GM19438 (cell line): ENCODE measurements at regions not wholly inside any gene's neighbourhood (a gene's known extent, or its start where the extent isn't known, plus 50 kb on each side); places are given as distances from the start of the nearest gene placed in this dataset.

Experiments
- ATAC-seq: cut with Tn5 transposase; IDR thresholded peaks from one replicate; pipeline ENCODE4 v1.9.1; 2021; ENCODE audit warnings: low read depth; ENCODE audit not compliant: unreplicated experiment

DNA sequence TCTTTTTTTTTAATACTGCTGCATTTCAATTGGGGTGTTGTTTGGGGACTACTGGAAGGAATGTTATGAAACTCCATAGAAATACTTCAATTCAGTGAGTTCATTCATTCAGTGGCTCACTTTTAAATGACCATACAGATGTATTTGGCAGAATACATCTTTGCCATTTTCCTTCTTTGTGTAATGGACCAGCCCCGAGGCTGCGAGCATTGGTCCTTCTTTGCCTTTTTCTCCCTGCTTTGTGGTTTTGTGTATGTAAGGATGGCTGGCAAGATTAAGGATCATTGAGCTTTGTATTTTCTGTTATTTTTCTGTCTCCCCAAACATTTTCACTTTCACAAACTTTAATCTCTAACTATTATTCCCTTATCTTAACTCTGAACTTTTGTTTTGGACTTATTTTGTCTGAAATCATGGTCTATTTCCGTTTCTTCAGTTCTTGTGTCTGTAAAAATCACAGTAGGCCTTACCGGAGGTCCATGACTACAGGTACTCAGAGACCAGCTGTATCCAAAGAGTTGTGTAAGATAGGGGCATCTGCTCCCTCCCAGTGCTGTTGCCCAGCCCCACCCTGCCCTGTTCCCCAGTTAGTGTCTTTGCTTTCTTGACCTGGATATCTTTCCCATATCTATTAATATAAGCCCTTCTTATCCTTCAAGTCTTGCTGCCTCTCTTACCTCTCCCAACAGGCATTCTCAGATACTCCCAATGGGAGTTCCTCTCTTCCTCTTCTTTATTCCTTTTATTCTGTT lies 154.3 kb upstream of the DMRT1 start:
- ATAC-seq, result no peak

DNA sequence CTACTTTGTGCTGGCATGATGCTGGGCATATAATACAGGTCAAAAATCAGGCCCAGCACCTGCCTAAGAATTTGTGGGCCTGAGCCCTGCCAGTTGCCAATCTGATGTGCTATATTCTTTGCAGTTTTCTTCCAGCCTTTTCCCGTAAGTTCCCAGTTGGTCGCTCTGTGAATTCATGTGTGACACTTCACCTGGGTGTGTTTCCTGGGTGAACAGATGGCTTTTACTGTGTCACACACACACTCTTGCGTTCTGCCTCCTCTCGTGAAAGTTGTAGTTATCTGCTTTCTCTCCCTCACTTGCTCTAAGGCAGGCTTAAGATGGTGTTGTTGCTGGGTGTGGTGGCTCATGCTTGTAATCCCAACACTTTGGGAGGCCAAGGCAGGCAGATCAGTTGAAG lies 153.5 kb upstream of the DMRT1 start:
- ATAC-seq, result no peak

DNA sequence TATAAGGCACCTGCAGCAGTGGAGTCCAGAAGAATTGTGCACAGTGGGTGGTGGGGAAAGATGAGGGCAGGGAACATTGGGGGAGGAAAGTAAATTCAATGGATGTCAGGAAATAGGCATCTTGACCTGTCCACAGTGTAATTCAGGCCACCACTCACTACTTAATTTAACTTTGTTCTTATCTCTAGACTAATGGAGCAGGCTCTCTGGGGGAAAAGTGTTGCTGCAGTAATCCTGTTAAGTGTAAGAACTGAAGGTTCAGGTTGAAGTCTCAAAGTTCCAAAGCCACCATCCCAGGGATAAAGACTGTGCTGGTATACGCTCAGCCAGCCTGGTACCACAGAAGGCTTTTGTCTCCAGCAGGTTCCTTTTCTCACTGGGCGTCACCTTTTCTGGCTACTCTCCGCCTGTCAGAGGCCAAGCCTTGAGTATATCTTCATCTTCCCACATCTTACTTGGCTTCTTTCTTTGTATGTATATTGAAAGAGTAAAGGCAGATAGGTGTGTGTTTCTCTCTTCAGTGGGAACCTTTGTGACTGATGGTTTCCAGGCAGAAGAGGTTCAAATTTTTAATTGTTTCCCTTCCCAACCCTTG lies 150.9 kb upstream of the DMRT1 start:
- ATAC-seq, result no peak

DNA sequence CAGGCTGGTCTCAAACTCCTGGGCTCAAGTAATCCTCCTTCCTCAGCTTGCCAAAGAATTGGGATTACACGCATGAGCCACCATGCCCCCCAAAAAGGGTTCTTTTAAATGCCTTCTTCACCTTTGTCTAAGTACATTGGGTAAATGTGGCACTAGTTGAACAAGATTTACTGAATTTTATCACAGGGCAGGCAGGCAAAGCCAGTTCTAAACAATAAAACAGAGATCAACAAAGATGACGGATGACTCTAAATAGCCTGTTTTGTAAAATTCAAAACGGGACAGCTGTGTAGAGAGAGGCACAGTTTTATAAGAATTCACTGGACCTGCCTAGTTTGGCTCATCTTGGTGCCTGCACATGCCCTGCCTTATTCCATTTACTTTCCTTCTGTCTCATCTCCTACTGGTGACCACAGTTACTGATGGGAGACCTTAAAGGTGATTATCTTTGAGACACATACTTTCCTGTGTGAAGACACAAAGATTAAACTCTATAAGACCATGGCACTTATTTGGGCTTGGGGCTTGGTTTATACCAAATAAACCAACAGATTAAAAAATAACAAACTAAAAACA lies 149.6 kb upstream of the DMRT1 start:
- no peak for ATAC-seq

DNA sequence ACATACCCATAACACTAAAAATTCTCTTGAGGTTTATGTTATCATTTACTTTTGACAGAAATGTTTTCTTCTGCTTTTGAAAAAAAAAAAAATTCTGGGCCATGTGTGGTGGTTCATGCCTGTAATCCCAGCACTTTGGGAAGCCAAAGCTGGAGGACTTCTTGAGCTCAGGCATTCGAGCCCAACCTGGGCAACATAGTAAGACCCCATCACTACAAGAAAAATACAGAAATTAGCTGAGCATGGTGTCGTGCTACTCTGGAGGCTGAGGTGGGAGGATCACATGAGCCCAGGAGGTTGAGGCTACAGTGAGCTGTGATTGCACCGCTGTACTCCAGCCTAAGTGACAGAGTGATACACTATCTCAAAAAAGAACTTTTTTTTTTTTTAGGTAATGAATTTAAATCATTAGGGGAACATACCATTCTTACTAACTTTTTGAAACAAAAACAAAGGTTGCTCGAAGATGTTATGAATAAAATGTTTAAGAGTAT lies 148.8 kb upstream of the DMRT1 start:
- no peak for ATAC-seq

DNA sequence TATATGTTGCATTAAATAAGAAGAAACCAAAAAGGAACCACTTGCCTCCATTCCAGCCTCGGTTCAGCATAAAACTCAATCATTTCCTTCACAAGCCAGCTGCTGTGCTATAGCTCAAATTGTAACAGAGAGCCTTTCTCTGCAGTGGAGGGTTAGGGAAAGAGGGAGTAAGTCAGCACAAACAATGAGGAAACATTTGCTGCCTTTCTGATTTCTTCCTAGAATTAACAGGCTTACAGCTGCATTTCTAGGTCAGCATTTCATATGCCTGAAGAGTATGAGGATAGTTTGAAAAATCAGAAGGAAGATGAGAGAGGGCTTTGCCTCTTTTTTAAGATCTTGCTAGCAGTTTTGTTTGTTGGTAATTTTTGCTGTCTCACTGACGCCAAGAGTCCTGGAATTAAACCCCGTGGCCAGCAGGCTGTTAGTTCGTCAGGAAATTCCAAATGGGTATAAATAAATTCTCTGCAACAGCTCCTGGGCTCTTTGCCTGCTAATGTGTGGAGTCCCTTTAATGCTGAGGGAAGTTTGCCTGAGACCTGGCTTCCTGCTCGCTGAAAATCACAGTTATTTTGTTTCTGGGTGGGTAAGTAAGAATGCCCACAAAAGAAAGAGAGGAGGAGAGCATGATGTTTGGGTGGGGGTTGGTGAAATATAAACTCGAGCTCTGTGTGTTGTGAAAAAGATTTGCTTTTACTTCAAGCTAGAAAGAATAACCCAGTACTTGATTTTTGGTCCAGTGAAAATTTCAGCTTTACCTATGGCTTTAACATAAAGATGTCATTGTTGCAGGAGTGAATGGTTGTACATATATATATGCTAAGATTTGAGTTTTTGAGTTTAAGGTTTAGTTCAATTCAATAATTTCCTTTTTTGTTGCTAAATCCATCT lies 148.1 kb upstream of the DMRT1 start:
- ATAC-seq, result no peak

DNA sequence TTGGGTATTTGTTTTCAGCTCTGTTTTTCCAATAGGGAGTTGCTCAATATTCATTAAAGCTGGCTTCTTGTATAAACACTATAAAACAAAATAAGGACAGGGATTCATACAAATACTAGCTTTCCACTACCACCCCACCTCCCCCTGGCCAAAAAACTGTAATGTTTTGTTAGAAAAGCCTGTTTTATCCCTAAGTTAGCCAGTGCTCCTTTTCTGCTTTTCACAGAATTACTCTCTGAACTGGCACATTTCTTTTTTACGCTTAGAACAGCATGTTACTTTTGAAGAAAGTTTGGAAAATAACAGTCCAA lies 147.4 kb upstream of the DMRT1 start:
- ATAC-seq, result no peak

DNA sequence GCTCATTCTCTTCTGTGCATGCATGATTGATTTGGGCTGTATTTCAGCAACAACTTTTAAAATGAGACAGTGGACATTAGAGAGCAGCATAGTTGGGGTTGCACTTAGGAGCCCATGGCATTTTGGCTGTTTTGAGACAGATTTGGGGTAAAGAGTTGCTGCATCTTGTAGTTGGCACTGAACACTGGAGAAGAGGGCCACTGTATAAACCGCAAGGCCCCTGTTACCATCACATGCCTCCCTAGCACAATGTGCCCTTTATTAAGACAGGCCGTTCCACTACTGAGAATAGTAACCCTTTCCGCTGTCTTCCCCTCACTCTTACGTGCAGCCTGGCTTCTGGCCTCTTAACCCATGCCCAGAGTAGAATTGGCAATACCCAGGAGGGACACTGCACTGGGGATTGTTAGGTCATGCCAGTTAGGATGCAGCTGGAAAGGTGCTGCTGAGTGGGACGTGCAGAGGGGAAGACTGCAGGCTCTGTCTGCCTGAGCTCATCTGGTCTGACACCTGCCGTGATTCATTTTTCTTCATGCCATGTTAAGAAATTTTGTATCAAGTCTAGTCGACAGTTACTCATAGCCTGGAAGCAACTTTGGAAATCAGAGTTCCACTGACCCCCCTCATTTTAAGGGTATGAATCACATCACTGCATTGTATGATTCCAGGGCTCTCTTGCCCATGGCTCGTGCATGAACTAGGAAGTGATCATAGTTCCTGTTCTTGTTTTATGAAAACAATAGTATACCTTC lies 146.9 kb upstream of the DMRT1 start:
- no peak for ATAC-seq

DNA sequence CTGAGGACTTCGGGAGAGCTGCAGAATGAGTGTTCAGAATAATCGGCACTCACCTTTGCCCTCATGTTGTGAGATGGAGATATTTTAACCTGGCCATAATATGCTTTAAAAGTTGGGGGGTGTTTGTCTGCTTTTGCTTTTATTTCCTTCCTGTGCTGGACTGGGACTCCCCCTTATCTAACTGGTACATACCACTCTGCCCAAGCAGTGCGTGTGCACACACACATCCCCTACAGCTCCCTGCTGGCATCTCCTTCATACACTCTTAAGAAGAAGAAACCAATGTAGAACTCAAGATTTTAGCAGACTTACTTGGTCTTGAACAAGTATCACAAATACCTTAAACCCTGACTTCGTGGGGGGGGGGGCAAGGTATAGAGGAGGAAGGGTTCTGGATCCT lies 146.2 kb upstream of the DMRT1 start:
- ATAC-seq, result no peak

DNA sequence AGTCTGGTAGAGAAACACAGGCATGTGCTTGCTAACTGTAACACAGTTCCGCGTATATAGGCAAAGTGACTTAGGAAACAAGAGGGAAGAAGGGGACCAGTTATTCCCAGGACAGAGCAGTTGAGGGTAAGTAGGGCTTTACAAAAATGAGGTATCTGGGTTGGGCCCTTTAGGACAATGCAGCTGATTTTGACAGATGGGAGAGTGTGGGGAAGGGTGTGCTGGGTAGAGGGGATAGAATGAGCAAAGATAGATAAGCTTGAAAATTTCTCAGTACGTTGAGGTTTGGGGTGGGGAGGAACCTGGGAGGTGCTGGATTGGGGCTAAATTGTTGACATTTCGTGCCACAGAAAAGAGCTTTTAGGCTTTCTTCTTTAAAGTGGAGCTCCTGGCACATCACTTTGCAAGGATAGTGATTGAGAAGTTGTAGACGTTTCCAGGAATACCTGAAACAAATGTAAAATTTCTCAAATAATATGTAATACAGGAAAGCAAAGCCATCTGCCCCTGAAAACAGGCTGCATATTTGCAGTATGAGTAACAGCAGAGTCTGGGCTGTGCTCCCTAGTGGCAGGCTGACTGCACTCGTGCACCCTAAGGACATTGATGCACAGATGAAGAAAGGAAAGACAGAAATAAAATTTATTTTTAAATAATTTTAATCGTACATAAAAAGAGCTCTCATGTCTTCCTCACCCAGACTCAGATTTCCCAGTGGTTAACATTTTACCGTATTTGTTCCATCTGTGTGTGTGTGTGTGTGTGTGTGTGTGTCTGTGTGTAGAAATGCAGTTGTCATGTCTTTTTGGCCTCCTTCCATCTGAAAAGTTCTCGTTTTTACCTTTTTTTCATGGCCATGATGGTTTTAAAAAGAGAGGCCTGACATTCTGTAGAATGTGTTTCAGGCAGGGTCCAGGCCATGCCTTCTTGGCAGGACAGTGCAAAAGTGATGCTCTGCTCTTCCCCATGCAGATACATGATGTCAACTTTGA lies 144.9 kb upstream of the DMRT1 start:
- ATAC-seq, result no peak

DNA sequence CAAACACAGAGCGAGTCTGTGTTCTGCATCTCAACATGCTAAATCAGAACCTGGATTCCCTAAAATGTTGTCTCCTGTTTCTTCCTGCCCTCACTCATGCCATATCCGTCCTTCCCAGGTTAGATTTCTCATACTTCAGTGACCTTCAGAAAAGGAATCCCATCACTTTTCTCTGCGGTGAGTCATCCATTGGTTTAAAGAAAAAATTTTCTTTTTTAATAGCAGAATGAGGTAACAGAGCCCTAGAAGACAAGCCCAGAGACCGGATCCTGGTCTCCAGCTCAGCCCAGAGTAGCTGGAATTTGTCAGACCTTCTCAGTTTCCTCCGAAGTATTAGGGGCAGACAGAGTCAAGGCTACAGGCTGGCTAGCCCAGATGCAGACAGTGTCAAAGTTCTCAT lies 143.2 kb upstream of the DMRT1 start:
- ATAC-seq, result no peak

DNA sequence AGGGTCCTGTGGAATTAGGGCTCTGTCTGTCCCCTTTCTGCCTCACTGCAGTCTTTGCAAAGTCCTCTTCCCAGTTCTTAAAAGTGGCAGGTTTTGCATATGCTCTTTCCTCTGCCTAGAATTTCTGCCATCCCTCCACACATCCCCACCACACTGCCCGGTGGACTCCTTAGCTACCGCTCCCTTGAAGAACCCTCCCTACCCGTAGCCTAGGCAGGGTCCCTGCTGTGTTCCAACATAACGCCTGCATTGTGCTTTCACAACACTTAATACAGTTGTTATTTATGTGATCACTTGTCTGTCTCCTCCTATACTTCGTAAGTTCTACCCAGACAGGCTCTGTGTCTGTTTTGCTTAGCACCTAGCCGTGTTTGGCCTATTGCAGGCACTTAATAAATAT lies 142.5 kb upstream of the DMRT1 start:
- ATAC-seq, result no peak

DNA sequence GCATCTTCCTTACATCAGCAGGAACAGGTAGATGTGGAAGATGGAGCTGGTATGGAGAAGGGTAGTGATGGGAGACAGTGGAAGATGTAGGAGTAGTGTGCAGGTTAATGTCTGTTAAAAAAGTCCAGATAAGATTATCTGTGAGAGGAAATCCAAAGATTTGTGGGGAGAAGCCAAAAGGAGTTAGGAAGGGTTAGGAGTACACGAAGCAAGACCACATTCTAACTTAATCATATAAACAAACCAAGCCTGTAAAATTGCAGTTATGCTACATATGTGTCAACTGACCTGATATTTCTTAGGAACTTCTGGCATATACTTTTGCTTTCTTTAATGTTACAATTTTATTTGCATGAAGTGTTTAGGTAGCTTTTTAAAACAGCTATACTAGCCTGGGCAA lies 142.1 kb upstream of the DMRT1 start:
- ATAC-seq, result no peak

DNA sequence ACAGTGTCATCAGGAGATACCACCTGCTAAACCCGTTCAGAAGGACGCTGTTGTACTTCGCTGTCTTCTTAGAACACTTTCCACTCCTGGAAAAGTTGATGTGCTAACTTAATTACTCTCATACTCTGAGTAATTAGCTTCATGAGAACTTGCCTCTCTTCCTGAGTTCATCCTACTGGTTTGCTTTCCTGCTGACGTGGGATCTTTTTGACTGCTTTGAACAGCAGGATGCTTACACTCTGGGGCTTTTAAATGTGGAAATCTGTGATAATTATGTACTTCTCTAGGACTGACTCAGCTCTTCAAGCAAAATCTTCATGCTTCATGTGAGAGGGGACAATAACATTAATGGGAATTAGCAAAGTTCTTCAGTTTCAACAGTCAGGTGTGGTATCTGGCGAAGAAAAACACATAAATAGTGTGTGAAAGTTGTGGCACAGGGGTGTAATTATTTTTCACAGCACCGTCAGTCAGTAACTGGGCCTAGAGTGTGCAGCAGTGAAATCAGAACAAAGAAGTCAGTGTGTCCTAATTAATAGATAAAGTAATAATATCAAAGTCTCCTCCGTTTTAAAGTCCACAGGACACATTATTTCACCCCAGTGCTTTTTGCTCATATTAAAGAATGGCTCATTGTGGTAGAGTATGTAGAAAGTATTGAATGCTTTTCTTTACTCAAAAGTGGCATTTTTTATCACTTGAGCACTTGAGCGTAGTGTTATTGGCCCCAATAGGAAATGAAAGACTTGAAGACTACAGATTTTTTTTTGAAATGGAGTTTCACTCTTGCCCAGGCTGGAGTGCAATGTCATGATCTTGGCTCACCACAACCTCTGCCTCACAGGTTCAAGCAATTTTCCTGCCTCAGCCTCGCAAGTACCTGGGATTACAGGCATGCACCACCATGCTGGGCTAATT lies 140.9 kb upstream of the DMRT1 start:
- no peak for ATAC-seq

DNA sequence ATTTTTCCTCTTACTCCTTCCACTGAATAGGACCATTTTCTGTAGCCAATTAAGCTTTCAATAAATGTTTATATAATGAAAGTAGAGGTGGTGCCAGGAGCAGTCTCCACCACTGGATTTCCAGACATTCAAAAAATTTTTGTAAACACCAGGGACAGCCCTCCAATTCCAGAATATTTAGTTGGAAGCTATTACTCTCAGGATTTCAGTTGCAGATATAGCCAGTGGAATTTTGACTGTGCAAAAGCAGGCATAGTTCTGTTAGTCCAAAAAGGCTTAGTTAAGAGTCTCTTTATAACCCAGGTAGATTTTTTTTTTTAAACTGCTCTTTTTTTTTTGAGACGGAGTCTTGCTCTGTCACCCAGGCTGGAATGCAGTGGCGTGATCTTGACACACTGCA lies 138.1 kb upstream of the DMRT1 start:
- ATAC-seq, result no peak

DNA sequence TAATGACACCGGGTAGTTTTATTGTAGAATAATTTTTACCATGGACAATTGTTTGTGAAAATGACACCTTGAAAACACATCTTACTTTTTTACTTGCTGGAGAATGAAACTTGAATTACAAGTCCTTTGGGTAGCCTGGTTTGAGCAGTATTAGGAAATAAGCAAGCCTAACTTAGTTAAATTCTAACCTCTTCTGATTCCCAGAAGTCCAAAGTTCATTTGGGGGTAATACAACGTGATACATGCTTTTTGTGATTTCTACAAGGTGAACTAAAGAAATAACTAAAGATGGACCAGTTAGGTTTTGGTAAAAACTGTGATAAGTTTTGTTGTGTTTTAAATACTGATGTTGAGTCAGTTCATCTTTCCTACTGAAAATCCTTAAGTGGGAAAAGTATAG lies 135.4 kb upstream of the DMRT1 start:
- no peak for ATAC-seq

DNA sequence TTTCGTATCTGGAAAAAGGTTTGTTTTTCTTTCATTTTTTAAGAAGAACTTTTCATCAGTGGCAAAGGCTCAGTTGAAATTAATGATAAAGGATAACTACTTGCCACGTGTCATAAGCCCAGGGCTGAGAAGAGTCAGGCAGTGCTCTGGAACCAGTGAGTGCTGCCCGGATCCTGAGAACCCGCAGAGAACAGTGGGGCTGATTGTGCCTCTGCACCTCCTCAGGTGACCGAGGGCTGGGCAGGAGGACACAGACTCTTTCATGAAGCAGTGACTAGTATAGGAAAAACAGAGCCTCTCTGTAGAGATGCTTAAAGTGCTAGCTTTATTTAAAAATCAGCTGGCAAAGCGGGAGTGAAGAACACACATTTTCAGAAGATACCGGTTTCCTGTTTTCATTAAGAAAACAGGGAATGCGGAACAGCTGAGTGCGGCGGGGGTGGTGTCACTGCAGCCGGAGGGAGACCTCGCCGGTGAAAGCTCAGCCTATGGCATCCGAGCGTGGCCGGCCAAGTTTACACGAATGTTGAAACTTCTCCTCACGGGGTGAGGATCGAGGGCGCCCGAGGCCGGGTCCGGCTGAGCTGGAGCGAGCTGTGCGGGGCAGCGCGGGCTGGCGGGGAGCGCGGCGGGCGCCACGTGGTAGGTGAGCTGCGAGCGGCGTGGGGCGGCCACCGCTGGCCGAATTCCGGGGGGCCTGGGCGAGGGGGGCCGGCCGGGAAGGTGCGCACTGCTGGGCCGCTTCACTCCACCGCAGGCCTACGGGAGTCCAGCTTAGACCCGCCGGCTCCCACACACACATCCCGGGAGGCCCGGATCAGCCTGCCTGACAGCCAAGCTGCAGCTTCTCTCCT lies 134.7 kb upstream of the DMRT1 start:
- peak; percentile 69 for ATAC-seq

DNA sequence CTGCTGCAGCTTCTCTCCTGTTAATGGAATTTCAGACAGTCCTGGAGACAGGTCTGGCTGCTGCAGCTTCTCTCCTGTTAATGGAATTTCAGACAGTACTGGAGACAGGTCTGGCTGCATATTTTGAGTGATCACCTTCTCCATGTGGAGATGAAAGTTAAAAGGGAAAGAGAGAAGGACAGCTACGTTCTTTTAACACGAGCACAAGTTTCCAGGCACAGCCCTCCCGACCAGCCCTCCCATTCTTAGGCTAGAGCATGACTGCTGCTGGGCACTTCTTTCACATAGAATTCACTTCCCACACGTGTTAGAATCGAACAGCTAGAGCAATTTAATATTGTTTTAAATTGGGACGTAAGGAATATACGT lies 133.3 kb upstream of the DMRT1 start:
- ATAC-seq, result no peak
